OCI-LY7 (cell line): ENCODE measurements at regions not wholly inside any gene's neighbourhood (a gene's known extent, or its start where the extent isn't known, plus 50 kb on each side); places are given as distances from the start of the nearest gene placed in this dataset.

Source experiments
- BruUV-seq: library from RNA; stranded (reverse); fragments of 400-500 nt; replicated peaks from 2 replicates; lab custom pipeline; 2021; lab: Mats Ljungman, UMichigan
- CTCF ChIA-PET: fragments of 300-600 bp; sonication (Branson Sonifier 250); formaldehyde crosslinking; loops from one replicate; lab custom pipeline; 2022; ENCODE audit warnings: antibody characterized with exemption; ENCODE audit not compliant: unreplicated experiment; lab: Charles Lee
- POLR2A ChIA-PET: fragments of 300-600 bp; sonication (Branson Sonifier 250); formaldehyde crosslinking; loops from one replicate; lab custom pipeline; 2022; ENCODE audit warnings: antibody characterized with exemption; lab: Charles Lee
- DNase-seq: peaks from one replicate; pipeline ENCODE4 v3.0.0-alpha.2; 2015; ENCODE audit warnings: low spot score
- H2AFZ ChIP-seq: fragments of 200-600 bp; sonication (generic), shearing (Covaris generic); 2 replicates; pipeline ENCODE4 v1.6.1; 2014; ENCODE audit warnings: mild to moderate bottlenecking, antibody characterized with exemption, low read length, moderate library complexity
- H3K27ac ChIP-seq: fragments of 200-600 bp; sonication (generic); 2 replicates; pipeline ENCODE4 v1.5.1; 2014; ENCODE audit warnings: mixed run types, low read depth, mild to moderate bottlenecking, moderate library complexity, low read length, inconsistent platforms; ENCODE audit not compliant: poor library complexity, severe bottlenecking
- H3K36me3 ChIP-seq: fragments of 200-600 bp; sonication (generic); 2 replicates; pipeline ENCODE4 v1.6.1; 2014; ENCODE audit warnings: mild to moderate bottlenecking, antibody characterized with exemption, low read length, moderate library complexity, mixed read lengths; ENCODE audit not compliant: insufficient read depth
- H3K4me1 ChIP-seq: fragments of 200-600 bp; sonication (generic); 2 replicates; pipeline ENCODE4 v1.5.1; 2014; ENCODE audit warnings: mild to moderate bottlenecking, low read length; ENCODE audit not compliant: insufficient read depth, poor library complexity, severe bottlenecking
- H3K4me2 ChIP-seq: fragments of 200-600 bp; sonication (generic); 2 replicates; pipeline ENCODE4 v1.6.1; 2014; ENCODE audit warnings: mild to moderate bottlenecking, low read length
- H3K4me3 ChIP-seq: fragments of 200-600 bp; sonication (generic); 2 replicates; pipeline ENCODE4 v1.5.1; 2014; ENCODE audit warnings: mild to moderate bottlenecking, low read depth, low read length; ENCODE audit not compliant: poor library complexity, severe bottlenecking
- H3K79me2 ChIP-seq: fragments of 200-600 bp; sonication (generic); 2 replicates; pipeline ENCODE4 v1.6.1; 2016; ENCODE audit warnings: low read depth, mild to moderate bottlenecking, low read length, moderate library complexity, mixed read lengths; ENCODE audit not compliant: insufficient read depth
- H3K9me2 ChIP-seq: fragments of 200-600 bp; sonication (generic); 2 replicates; pipeline ENCODE4 v1.6.1; 2016; ENCODE audit warnings: mild to moderate bottlenecking, low read length, mixed read lengths; ENCODE audit not compliant: insufficient read depth
- H3K9me3 ChIP-seq: fragments of 200-600 bp; sonication (generic); 2 replicates; pipeline ENCODE4 v1.6.1; 2014; ENCODE audit warnings: mild to moderate bottlenecking, mixed run types, low read length, mixed read lengths
- H4K20me1 ChIP-seq: fragments of 200-600 bp; sonication (generic); 2 replicates; pipeline ENCODE4 v1.6.1; 2014; ENCODE audit warnings: mild to moderate bottlenecking, antibody characterized with exemption, low read length, moderate library complexity, mixed read lengths; ENCODE audit not compliant: insufficient read depth
- CTCF ChIP-seq: fragments of 200-600 bp; sonication (generic); conservative IDR thresholded peaks from 2 replicates; pipeline ENCODE4 v1.5.1; 2014; ENCODE audit warnings: mild to moderate bottlenecking, antibody characterized with exemption, low read length, moderate library complexity, mixed read lengths
- EZH2phosphoT487 ChIP-seq: fragments of 200-600 bp; sonication (generic); IDR thresholded peaks from 2 replicates; pipeline ENCODE4 v1.6.1; 2018; ENCODE audit warnings: low read depth, borderline replicate concordance, mild to moderate bottlenecking, mixed run types, antibody characterized with exemption, low read length, moderate library complexity, mixed read lengths
- intact Hi-C: fragments of 100-400 bp; cut with micrococcal nuclease; formaldehyde crosslinking; loops from one replicate; pipeline ENCODE4 v1.10.0; 2022; ENCODE audit not compliant: unreplicated experiment

- H3K36me3 ChIP-seq: no peaks in the 10 kb centered on the region
- H3K4me1 ChIP-seq: no peaks in the 10 kb centered on the region
- H2AFZ ChIP-seq: no peak overlapping the region
- DNase-seq: no peak
- no TSS peak for BruUV-seq
- POLR2A ChIA-PET: no interaction called here
- H3K9me3 ChIP-seq: no peaks in the 10 kb centered on the region
- H4K20me1 ChIP-seq: no peaks in the 10 kb centered on the region
- CTCF ChIA-PET: no interaction called here
- no peak overlapping the region for H3K4me3 ChIP-seq
- H3K4me2 ChIP-seq: no peak overlapping the region
- no peaks in the 10 kb centered on the region for H3K9me2 ChIP-seq
- no peak overlapping the region for H3K27ac ChIP-seq
- H3K79me2 ChIP-seq: no peaks in the 10 kb centered on the region
- no peak for TF ChIP-seq EZH2phosphoT487
- TF ChIP-seq CTCF: no peak
- intact Hi-C loops: no loop called here
Observed at GRCh38 chr6:141666187-141666586, 466.5 kb upstream of the GJE1 start.

- no TSS peak for BruUV-seq
- ChIA-PET CTCF (no interaction called here), POLR2A (interaction anchor here (1.5 kb wide), 1 partner anchor 14 kb away, joined by 4 read pairs; no protein-coding TSS in a partner anchor)
- Histone ChIP-seq H3K27ac (no peak overlapping the region), H4K20me1 (no peaks in the 10 kb centered on the region), H3K36me3 (no peaks in the 10 kb centered on the region), H3K9me3 (no peaks in the 10 kb centered on the region), H3K9me2 (no peaks in the 10 kb centered on the region), H3K4me3 (no peak overlapping the region), H3K4me1 (no peaks in the 10 kb centered on the region), H3K79me2 (no peaks in the 10 kb centered on the region), H3K4me2 (no peak overlapping the region), H2AFZ (no peak overlapping the region)
- DNase-seq: no peak
- intact Hi-C loops: no loop called here
- TF ChIP-seq EZH2phosphoT487: no peak
- no peak for TF ChIP-seq CTCF
Observed at GRCh38 chr6:141664744-141665143, 468.0 kb upstream of the GJE1 start.

GRCh38 chr6:141659582-141659981 is 473.1 kb upstream of the GJE1 start:
- no peak overlapping the region for H3K27ac ChIP-seq
- BruUV-seq: no TSS peak
- no peak overlapping the region for H3K4me2 ChIP-seq
- intact Hi-C loops: no loop called here
- H3K79me2 ChIP-seq: no peaks in the 10 kb centered on the region
- H3K9me2 ChIP-seq: no peaks in the 10 kb centered on the region
- no peak overlapping the region for H3K4me3 ChIP-seq
- H3K4me1 ChIP-seq: no peaks in the 10 kb centered on the region
- H3K36me3 ChIP-seq: no peaks in the 10 kb centered on the region
- ChIA-PET CTCF (no interaction called here), POLR2A (no interaction called here)
- H4K20me1 ChIP-seq: no peaks in the 10 kb centered on the region
- TF ChIP-seq CTCF (no peak), EZH2phosphoT487 (no peak)
- no peaks in the 10 kb centered on the region for H3K9me3 ChIP-seq
- no peak overlapping the region for H2AFZ ChIP-seq
- no peak for DNase-seq
